H9 (cell line): ENCODE measurements at regions not wholly inside any gene's neighbourhood (a gene's known extent, or its start where the extent isn't known, plus 50 kb on each side); places are given as distances from the start of the nearest gene placed in this dataset.

Source experiments
- DNase-seq: peaks from one replicate; pipeline ENCODE4 v3.0.0-alpha.2; 2017
- H2AFZ ChIP-seq: one replicate; pipeline ENCODE4 v1.6.1; 2013; ENCODE audit warnings: mild to moderate bottlenecking, low read length, control low read depth, moderate library complexity
- H2AK5ac ChIP-seq: 2 replicates; pipeline ENCODE4 v1.6.1; 2013; ENCODE audit warnings: low read length, control low read depth, mixed read lengths; ENCODE audit not compliant: insufficient read length
- H2BK120ac ChIP-seq: one replicate; pipeline ENCODE4 v1.6.1; 2013; ENCODE audit warnings: low read depth, mild to moderate bottlenecking, low read length, control low read depth, inconsistent platforms; ENCODE audit not compliant: poor library complexity, severe bottlenecking
- H2BK12ac ChIP-seq: 2 replicates; pipeline ENCODE4 v1.6.1; 2013; ENCODE audit warnings: low read length, control low read depth, mixed read lengths, low read depth; ENCODE audit not compliant: insufficient read length
- H2BK15ac ChIP-seq: 2 replicates; pipeline ENCODE4 v1.6.1; 2013; ENCODE audit warnings: low read depth, low read length, control low read depth
- H2BK20ac ChIP-seq: one replicate; pipeline ENCODE4 v1.6.1; 2013; ENCODE audit warnings: low read depth, mild to moderate bottlenecking, low read length, control low read depth, inconsistent platforms; ENCODE audit not compliant: poor library complexity, severe bottlenecking
- H2BK5ac ChIP-seq: 2 replicates; pipeline ENCODE4 v1.6.1; 2013; ENCODE audit warnings: low read length, control low read depth, mixed read lengths; ENCODE audit not compliant: insufficient read length
- H3K14ac ChIP-seq: 2 replicates; pipeline ENCODE4 v1.6.1; 2013; ENCODE audit warnings: low read length, control low read depth; ENCODE audit not compliant: insufficient read depth
- H3K18ac ChIP-seq: 2 replicates; pipeline ENCODE4 v1.6.1; 2013; ENCODE audit warnings: low read depth, mild to moderate bottlenecking, mixed read lengths, low read length, control low read depth; ENCODE audit not compliant: insufficient read length
- H3K23ac ChIP-seq: 2 replicates; pipeline ENCODE4 v1.6.1; 2013; ENCODE audit warnings: low read length, control low read depth, mixed read lengths, low read depth; ENCODE audit not compliant: insufficient read length
- H3K23me2 ChIP-seq: 2 replicates; pipeline ENCODE4 v1.6.1; 2013; ENCODE audit warnings: low read depth, mild to moderate bottlenecking, mixed read lengths, low read length, control low read depth; ENCODE audit not compliant: insufficient read length, poor library complexity, severe bottlenecking
- H3K27ac ChIP-seq: 2 replicates; pipeline ENCODE4 v1.5.1; 2013; ENCODE audit warnings: low read length, control low read depth, mixed read lengths, low read depth; ENCODE audit not compliant: insufficient read length
- H3K27me3 ChIP-seq: 2 replicates; pipeline ENCODE4 v1.6.1; 2013; ENCODE audit warnings: low read length, control low read depth, inconsistent platforms; ENCODE audit not compliant: insufficient read depth
- H3K4ac ChIP-seq: 2 replicates; pipeline ENCODE4 v1.6.1; 2013; ENCODE audit warnings: low read depth, mild to moderate bottlenecking, control low read depth, inconsistent platforms, low read length, moderate library complexity
- H3K4me1 ChIP-seq: 2 replicates; pipeline ENCODE4 v1.6.1; 2013; ENCODE audit warnings: low read length, control low read depth, inconsistent platforms; ENCODE audit not compliant: insufficient read depth
- H3K4me2 ChIP-seq: 2 replicates; pipeline ENCODE4 v1.6.1; 2013; ENCODE audit warnings: low read length, control low read depth, mixed read lengths; ENCODE audit not compliant: insufficient read length, insufficient read depth
- H3K56ac ChIP-seq: 2 replicates; pipeline ENCODE4 v1.6.1; 2013; ENCODE audit warnings: low read depth, mild to moderate bottlenecking, mixed read lengths, low read length, control low read depth; ENCODE audit not compliant: insufficient read length
- H3K79me1 ChIP-seq: 2 replicates; pipeline ENCODE4 v1.6.1; 2013; ENCODE audit warnings: low read depth, mild to moderate bottlenecking, moderate library complexity, low read length, control low read depth, inconsistent platforms; ENCODE audit not compliant: insufficient read depth, poor library complexity, severe bottlenecking
- H3K79me2 ChIP-seq: 2 replicates; pipeline ENCODE4 v1.6.1; 2013; ENCODE audit warnings: low read length, control low read depth, inconsistent platforms; ENCODE audit not compliant: insufficient read depth
- H3K9ac ChIP-seq: 2 replicates; pipeline ENCODE4 v1.6.1; 2013; ENCODE audit warnings: low read length, control low read depth, mixed read lengths; ENCODE audit not compliant: insufficient read length; ENCODE audit errors: extremely low read depth
- H3K9me3 ChIP-seq: one replicate; pipeline ENCODE4 v1.6.1; 2013; ENCODE audit warnings: low read depth, low read length, inconsistent platforms; ENCODE audit not compliant: control insufficient read depth
- H3T11ph ChIP-seq: one replicate; pipeline ENCODE4 v1.6.1; 2013; ENCODE audit warnings: mild to moderate bottlenecking, low read length, control low read depth, inconsistent platforms
- H4K20me1 ChIP-seq: one replicate; pipeline ENCODE4 v1.6.1; 2013; ENCODE audit not compliant: control insufficient read depth, insufficient read length, insufficient read depth
- H4K5ac ChIP-seq: 2 replicates; pipeline ENCODE4 v1.6.1; 2013; ENCODE audit warnings: low read depth, mild to moderate bottlenecking, mixed read lengths, low read length, control low read depth; ENCODE audit not compliant: insufficient read length
- H4K8ac ChIP-seq: replicated peaks from 2 replicates; pipeline ENCODE4 v1.6.1; 2013; ENCODE audit warnings: low read length, control low read depth, mixed read lengths, low read depth; ENCODE audit not compliant: insufficient read length
- H4K91ac ChIP-seq: 2 replicates; pipeline ENCODE4 v1.6.1; 2013; ENCODE audit warnings: low read depth, mild to moderate bottlenecking, moderate library complexity, mixed read lengths, low read length, control low read depth; ENCODE audit not compliant: insufficient read length
- H3K27ac Mint-ChIP-seq, 3 experiments: 2 replicates in 2 of 3; 3 replicates in 1 of 3; pipeline ENCODE4 v1.8.0; 2020 to 2021; ENCODE audit warnings: mixed read lengths in 3 of 3, mild to moderate bottlenecking in 1 of 3, moderate library complexity in 1 of 3
- H3K27me3 Mint-ChIP-seq: 2 replicates; pipeline ENCODE4 v1.8.0; 2021; ENCODE audit warnings: low read depth, mild to moderate bottlenecking, moderate library complexity, mixed read lengths
- H3K36me3 Mint-ChIP-seq, 3 experiments: 2 replicates in 2 of 3; 3 replicates in 1 of 3; pipeline ENCODE4 v1.8.0; 2020 to 2021; ENCODE audit warnings: low read depth in 3 of 3, mixed read lengths in 3 of 3; ENCODE audit not compliant: insufficient read depth in 1 of 3
- H3K4me1 Mint-ChIP-seq, 2 experiments: 2 replicates each; pipeline ENCODE4 v1.8.0; 2020; ENCODE audit warnings: mixed read lengths in 2 of 2
- H3K4me3 Mint-ChIP-seq, 2 experiments: 2 replicates in 1 of 2; 3 replicates in 1 of 2; pipeline ENCODE4 v1.8.0; 2020 to 2021; ENCODE audit warnings: mild to moderate bottlenecking in 2 of 2, mixed read lengths in 2 of 2, moderate library complexity in 1 of 2
- H3K9me3 Mint-ChIP-seq, 2 experiments: 2 replicates in 1 of 2; 3 replicates in 1 of 2; pipeline ENCODE4 v1.8.0; 2020; ENCODE audit warnings: mild to moderate bottlenecking in 2 of 2, mixed read lengths in 2 of 2, moderate library complexity in 1 of 2
- WGBS: extraction: QIAGEN DNeasy Blood & Tissue Kit; methylation state at CpG from one replicate; pipeline ENCODE4 v1.1.7; 2013; ENCODE audit warnings: missing lambda C conversion rate, low lambda C conversion rate, mixed read lengths; ENCODE audit not compliant: insufficient read length; ENCODE audit errors: extremely low coverage; 5-methylcytosine and 5-hydroxymethylcytosine counted together
- TF ChIP-seq, protein P1 (sequence below): fragments of 200-600 bp; sonication (generic); conservative IDR thresholded peaks from 3 replicates; pipeline ENCODE4 v1.8.0; 2021; ENCODE audit warnings: antibody characterized with exemption, mild to moderate bottlenecking

DNA sequence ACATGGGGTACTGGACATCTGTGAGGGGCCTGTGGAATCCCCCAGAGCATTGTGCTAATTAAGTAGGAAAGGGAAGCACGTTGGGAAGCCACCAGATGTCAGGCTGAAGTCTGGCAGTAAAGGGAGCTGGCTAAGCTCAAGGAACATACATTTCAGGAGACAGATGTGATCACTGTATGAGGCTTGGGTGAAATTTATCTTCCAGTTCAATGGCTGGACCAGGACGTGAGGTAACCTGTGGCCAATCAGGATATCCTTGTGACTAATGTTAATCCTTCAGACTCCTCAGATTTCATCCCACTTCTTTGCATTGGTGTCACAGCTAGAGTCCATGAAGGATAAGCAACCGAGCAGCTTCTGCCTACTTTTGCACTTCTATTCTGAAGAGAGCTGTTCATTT is 110.2 kb upstream of the APP start:
- no CpG with 5 or more reads among the region's 3 CpGs for WGBS
- no peak overlapping the region for H4K91ac ChIP-seq
- TF ChIP-seq, protein P1, sequence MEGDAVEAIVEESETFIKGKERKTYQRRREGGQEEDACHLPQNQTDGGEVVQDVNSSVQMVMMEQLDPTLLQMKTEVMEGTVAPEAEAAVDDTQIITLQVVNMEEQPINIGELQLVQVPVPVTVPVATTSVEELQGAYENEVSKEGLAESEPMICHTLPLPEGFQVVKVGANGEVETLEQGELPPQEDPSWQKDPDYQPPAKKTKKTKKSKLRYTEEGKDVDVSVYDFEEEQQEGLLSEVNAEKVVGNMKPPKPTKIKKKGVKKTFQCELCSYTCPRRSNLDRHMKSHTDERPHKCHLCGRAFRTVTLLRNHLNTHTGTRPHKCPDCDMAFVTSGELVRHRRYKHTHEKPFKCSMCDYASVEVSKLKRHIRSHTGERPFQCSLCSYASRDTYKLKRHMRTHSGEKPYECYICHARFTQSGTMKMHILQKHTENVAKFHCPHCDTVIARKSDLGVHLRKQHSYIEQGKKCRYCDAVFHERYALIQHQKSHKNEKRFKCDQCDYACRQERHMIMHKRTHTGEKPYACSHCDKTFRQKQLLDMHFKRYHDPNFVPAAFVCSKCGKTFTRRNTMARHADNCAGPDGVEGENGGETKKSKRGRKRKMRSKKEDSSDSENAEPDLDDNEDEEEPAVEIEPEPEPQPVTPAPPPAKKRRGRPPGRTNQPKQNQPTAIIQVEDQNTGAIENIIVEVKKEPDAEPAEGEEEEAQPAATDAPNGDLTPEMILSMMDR = no peak

More for the DNA sequence above, 110.2 kb upstream of the APP start:
- Histone ChIP-seq H3K18ac (no peak overlapping the region), H3K14ac (no peak overlapping the region), H2BK12ac (no peak overlapping the region), H3K79me1 (no peaks in the 10 kb centered on the region), H3K9ac (no peak overlapping the region), H3T11ph (no peak overlapping the region), H3K4me1 (peaks cover 5% of the 10 kb centered on the region; the same call in 1 of the 2 replicates), H4K5ac (no peak overlapping the region), H3K9me3 (no peaks in the 10 kb centered on the region), H3K79me2 (no peaks in the 10 kb centered on the region), H3K4me2 (no peak overlapping the region), H2AK5ac (no peak overlapping the region), H4K8ac (no peak overlapping the region), H2BK5ac (no peak overlapping the region), H3K27me3 (no peaks in the 10 kb centered on the region), H2BK120ac (no peak overlapping the region), H2BK15ac (no peak overlapping the region), H4K20me1 (no peaks in the 10 kb centered on the region), H3K23ac (no peak overlapping the region), H3K23me2 (no peaks in the 10 kb centered on the region), H3K56ac (no peak overlapping the region), H2AFZ (no peak overlapping the region), H2BK20ac (no peak overlapping the region), H3K4ac (no peak overlapping the region), H3K27ac (no peak overlapping the region)
- DNase-seq = no peak
- H3K4me1 Mint-ChIP-seq = peaks cover 25 to 26% of the 10 kb centered on the region in 2 experiments
- no peak overlapping the region; a peak in 1 of 5 replicates for H3K4me3 Mint-ChIP-seq
- H3K9me3 Mint-ChIP-seq = peaks cover 2% of the 10 kb centered on the region in 2 experiments; a peak in 3 of 5 replicates
- no peaks in the 10 kb centered on the region for H3K36me3 Mint-ChIP-seq
- H3K27me3 Mint-ChIP-seq = no peaks in the 10 kb centered on the region
- H3K27ac Mint-ChIP-seq = no peak overlapping the region
